Stimulated activated CD8-positive, alpha-beta memory T cell treated with anti-CD3 and anti-CD28 coated beads, Interleukin-12 subunit alpha, Interleukin-12 subunit beta, amount 100 ng/mL, for 1 hour (primary cell): ENCODE measurements at regions not wholly inside any gene's neighbourhood (a gene's known extent, or its start where the extent isn't known, plus 50 kb on each side); places are given as distances from the start of the nearest gene placed in this dataset.
"Not testable (repeated sequence)": the region's sequence is repeated elsewhere in the genome, so short reads cannot be mapped to it uniquely, and the experiment has no call there.

Source experiments
- DNase-seq: peaks from one replicate; pipeline ENCODE4 v3.0.0-alpha.2; 2020; ENCODE audit warnings: low read depth

GRCh38 chr5:156208271-156208670 is 118.7 kb upstream of the SGCD start:
- DNase-seq, result no peak

GRCh38 chr5:156218367-156219158 is 108.4 kb upstream of the SGCD start:
- no peak for DNase-seq

DNA sequence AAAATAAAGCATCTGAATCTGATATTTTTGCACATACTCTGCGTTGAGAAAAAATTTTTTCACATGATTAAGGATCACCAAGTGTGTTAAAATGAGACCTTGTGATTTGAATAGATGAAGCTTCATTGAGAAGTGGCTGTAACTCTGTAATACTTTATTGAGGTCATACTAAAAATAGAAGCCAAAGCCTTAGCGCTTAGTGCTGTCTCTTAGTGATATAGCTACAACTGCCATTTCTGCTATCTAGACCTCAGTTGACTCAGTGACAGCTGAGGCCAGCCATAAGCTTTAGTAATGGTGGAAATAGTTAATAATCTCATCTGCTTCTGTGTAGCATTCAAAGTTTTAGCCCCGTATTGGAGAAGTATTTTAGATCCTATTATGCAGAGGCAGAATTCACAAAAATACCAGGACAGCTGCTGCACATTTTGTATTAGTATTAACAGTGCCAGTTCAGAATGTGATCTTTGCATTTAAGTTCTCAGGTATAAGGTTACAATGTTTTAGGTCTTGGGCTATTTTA is 107.4 kb upstream of the SGCD start:
- DNase-seq, result no peak

DNA sequence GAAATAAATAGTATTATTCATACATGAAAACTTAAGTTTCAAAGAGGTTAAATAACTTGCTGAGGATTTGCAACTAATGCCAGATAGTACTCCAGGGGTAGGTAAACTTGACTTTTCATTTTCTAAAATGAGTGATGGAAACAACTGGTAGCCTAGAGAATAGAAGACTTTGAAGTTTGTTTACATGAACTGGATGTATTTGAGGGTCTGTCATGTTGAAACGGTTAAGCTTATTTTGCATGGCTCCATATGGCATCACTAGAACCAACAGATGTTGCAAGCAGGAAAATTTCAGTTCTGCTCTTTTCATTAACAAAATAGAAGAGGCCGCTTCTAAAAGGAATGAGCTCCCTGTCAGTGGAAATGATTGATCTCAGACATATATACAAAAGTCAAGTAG is 105.1 kb upstream of the SGCD start:
- no peak for DNase-seq

DNA sequence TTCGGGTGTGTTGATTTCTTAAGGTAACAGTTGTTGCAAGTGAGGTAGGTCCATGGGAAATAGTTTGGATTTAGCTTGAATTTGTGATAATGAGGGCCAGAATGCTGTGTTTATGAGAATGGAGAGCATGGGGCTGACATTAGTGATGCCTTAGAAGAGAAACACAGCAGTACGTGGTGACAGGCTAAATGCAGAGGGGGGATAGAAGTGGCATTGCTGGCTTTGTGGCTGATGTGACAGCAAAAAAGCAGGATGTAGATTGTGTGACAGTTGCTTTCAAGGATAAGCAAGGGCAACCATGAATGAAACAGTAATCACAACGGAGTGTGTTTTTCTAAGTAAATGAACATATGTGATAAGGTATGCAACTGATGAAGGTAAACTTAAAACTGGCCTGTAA is 103.4 kb upstream of the SGCD start:
- no peak for DNase-seq

DNA sequence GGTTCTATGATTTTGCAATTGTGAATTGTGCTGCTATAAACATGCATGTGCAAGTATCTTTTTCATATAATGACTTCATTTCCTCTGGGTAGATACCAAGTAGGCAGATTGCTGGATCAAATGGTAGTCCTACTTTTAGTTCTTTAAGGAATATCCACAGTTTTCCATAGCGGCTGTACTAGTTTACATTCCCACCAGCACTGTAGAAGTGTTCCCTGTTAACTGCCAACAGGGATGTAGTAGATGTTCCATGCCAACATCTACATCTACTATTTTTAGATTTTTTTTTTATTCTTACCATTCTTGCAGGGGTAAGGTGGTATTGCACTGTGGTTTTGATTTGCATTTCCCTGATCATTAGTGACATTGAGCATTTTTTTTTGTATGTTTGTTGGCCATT is 100.5 kb upstream of the SGCD start:
- DNase-seq, result not testable (repeated sequence)

- DNase-seq, result no peak
These were observed 96.1 kb upstream of the SGCD start for GRCh38 chr5:156230887-156231286.

- no peak for DNase-seq
These were observed 94.6 kb upstream of the SGCD start for GRCh38 chr5:156232251-156232869.

GRCh38 chr5:156237361-156237760 is 89.6 kb upstream of the SGCD start:
- no peak for DNase-seq

DNA sequence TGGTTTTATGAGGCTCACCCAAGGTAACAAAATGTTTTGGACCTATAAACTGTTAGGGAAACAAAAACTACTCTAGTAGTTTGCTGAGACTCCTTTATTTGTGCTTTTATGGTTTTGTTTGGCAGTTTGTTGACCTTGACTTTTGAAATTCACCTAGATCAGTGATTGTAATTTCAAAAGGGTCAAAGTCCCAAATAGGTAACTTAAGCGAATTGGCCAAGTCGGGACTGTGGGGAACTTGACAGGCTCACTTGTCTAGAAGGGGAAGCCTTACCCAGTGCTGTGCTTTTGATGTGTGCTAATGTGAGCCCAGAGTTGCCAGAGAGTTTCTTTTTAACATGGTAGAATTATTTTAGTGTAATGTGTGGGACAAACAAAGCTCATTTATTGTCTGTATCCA is 87.2 kb upstream of the SGCD start:
- DNase-seq, result no peak

GRCh38 chr5:156240414-156240813 is 86.5 kb upstream of the SGCD start:
- DNase-seq, result no peak

DNA sequence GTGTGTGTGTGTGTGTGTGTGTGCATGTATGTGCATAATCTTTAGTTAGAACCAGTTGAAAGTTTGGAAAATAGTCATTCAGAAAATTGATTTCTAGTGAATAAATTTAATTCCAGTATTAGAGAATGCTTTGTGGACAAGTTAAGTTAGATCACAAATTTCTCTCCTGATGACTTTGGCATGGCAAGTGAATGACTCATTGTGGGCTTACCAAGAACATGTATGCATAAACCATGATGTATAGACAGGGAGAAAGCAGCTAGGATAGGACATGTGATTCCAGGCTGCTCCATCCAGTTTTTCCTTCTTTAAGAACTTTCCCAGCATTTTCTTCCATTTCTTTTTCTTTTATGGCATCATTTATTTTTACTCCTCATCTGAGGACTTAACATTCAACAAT is 85.7 kb upstream of the SGCD start:
- DNase-seq, result no peak

- DNase-seq, result no peak
These were observed 81.1 kb upstream of the SGCD start for GRCh38 chr5:156245895-156246294.

DNA sequence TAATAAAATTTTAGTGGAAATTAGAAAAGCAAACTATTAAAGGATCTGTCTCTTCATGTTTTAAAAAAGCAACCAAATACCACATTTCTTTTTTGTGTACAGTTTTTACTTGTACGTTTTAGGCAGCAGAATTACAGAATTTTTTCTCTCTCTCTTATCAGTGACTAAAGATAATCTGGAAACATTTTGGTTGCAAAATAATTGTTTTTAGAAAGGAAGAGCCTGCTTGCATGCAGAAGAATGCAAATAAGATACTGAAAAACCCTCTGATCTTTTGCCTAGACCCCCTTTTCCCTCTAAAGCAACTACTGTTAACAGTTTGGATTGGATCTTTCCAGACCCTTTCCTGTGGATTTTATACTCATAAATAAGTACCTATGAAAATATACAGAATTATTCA is 75.9 kb upstream of the SGCD start:
- no peak for DNase-seq

DNA sequence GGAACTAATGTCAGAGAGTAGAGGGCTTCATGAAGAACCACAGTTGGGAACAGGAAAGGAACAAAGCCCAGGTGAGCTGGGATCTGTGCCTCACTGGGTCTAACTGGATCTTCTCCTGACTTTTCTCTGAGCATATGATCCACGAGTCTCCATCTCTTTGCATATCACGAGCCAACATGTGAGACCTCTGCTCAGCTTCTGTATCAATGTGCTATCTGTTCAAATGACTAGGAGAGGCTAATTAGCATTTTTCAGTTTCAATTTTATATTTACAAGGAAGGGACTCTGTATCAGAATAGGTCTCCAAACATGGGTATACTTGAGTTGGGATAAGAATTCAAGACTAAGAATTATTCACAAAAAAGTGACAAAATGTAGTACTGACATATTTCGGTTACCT is 73.8 kb upstream of the SGCD start:
- DNase-seq, result no peak

DNA sequence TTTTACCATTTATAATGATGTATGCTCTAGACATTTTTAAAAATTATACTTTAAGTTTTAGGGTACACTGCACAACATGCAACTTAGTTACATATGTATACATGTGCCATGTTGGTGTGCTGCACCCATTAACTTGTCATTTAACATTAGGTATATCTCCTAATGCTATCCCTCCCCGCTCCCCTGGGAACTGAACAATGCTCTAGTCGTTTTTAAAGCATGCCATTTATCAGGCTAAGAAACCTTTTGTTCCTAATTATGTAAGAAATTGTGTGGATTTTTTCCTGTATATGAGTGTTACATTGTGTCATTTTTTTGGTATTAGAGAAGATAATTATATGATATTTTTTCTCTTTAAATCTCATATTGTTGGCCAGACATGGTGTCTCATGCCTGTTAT is 72.8 kb upstream of the SGCD start:
- no peak for DNase-seq

- DNase-seq, result no peak
These were observed 70.3 kb upstream of the SGCD start for GRCh38 chr5:156256642-156257041.

GRCh38 chr5:156258934-156259333 is 68.0 kb upstream of the SGCD start:
- DNase-seq, result no peak

GRCh38 chr5:156259618-156260017 is 67.3 kb upstream of the SGCD start:
- no peak for DNase-seq

DNA sequence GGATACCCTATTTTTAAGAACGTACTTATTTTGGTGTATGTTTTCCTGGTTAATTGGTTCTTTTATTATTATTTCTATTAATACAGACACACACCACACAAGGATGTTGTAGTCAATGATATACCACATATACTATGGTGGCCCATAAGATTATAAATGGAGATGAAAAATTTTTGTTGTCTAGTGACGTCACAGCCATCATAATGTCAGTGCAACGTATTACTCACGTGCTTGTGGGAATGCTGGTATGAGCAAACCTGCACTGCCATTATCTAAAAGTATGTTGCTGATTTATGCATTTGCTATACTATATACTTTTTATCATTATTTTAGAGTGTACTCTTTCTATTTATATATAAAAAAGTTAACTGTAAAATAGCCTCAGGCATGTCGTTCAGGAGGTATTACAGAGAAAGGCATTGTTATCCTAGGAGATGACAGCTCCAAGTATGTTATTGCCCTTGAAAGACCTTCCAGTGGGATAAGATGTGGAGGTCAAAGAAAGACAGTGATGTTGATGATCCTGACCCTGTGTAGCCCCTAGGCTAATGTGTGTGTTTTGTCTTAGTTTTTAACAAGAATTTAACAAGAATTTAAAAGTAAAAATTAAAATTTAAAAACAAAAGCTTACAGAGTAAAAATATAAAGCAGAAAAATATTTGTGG is 65.6 kb upstream of the SGCD start:
- no peak for DNase-seq

- no peak for DNase-seq
These were observed 55.4 kb upstream of the SGCD start for GRCh38 chr5:156271569-156271968.

DNA sequence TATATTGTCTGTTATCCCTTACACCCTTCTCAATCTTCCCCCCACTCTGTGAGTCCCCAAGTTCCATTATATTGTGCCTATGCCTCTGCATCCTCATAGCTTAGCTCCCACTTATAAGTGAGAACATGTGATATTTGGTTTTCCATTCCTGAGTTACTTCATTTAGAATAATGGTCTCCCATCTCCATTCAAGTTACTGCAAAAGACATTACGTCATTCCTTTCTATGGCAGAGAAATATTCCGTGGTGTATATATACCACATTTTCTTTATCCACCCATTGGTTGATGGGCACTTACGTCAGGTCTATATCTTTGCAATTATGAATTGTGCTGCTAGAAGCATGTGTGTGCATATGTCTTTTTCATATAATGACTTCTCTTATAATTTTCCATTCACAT is 54.8 kb upstream of the SGCD start:
- no peak for DNase-seq

DNA sequence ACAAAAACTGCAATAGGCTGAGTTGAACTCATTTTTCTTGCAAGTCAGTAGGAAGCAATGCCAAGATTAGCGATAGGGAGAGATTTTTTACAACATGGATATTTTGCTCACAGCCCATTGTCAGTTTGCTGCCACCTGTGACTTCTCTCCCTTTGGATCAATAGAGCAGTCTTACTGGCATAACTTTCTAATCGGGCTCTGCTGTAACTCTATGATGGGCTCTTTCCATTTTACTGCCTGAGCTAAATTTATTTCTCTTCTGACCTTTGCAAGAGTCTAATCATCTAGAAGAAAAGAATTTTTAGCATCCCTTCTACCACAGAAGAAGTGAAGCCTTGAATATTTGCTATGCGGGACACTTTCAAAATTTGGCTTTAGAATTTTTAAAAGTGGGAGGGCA is 53.6 kb upstream of the SGCD start:
- DNase-seq, result no peak
